Omental fat pad (tissue), 3 donors: ENCODE measurements at regions not wholly inside any gene's neighbourhood (a gene's known extent, or its start where the extent isn't known, plus 50 kb on each side); places are given as distances from the start of the nearest gene placed in this dataset.

Source experiments
- ATAC-seq: fragments of 150-250 bp; one replicate; pipeline ENCODE4 v1.9.1; 2016; ENCODE audit warnings: mild to moderate bottlenecking, moderate library complexity; ENCODE audit not compliant: low FRiP score
- DNase-seq: peaks from one replicate; pipeline ENCODE4 v3.0.0-alpha.2; 2019; ENCODE audit warnings: low spot score
- CTCF ChIP-seq, 3 donors: fragments of 450-650 bp; IDR thresholded peaks; one replicate each; pipeline ENCODE4 v1.5.1; 2016 to 2017; ENCODE audit warnings: antibody characterized with exemption in 3 of 3, mild to moderate bottlenecking in 3 of 3, moderate library complexity in 2 of 3

- ATAC-seq (no peak), DNase-seq (no peak)
- no peak for TF ChIP-seq CTCF (IDR thresholded peaks at IDR 0.05)
Measured at GRCh38 chr10:33441561-33441960, 107.1 kb upstream of the NRP1 start.

GRCh38 chr10:33434933-33435332, 100.5 kb upstream of the NRP1 start:
- no peak for ATAC-seq
- DNase-seq = no peak
- no peak for TF ChIP-seq CTCF (IDR thresholded peaks at IDR 0.05)

GRCh38 chr10:33428682-33429081, 94.2 kb upstream of the NRP1 start:
- DNase-seq (no peak), ATAC-seq (no peak)
- TF ChIP-seq CTCF (IDR thresholded peaks at IDR 0.05) = no peak

GRCh38 chr10:33423154-33423529, 88.7 kb upstream of the NRP1 start:
- DNase-seq (no peak), ATAC-seq (no peak)

GRCh38 chr10:33422471-33423153, 88.1 kb upstream of the NRP1 start:
- TF ChIP-seq CTCF (IDR thresholded peaks at IDR 0.05) = no peak
- no peak for ATAC-seq

More at GRCh38 chr10:33423154-33423529, 88.7 kb upstream of the NRP1 start:
- no peak for TF ChIP-seq CTCF (IDR thresholded peaks at IDR 0.05)

GRCh38 chr10:33421789-33422462, 87.5 kb upstream of the NRP1 start:
- ATAC-seq (peak; percentile 86), DNase-seq (no peak)
- no peak for TF ChIP-seq CTCF (IDR thresholded peaks at IDR 0.05)

More at GRCh38 chr10:33422471-33423153, 88.1 kb upstream of the NRP1 start:
- DNase-seq = no peak

- ATAC-seq = no peak
- no peak for DNase-seq
- no peak for TF ChIP-seq CTCF (IDR thresholded peaks at IDR 0.05)
Measured at GRCh38 chr10:33419311-33419710, 84.8 kb upstream of the NRP1 start.
